Gastroesophageal sphincter (tissue), 4 donors: ENCODE measurements at regions not wholly inside any gene's neighbourhood (a gene's known extent, or its start where the extent isn't known, plus 50 kb on each side); places are given as distances from the start of the nearest gene placed in this dataset.

Experiments used
- ATAC-seq: fragments of 150-250 bp; one replicate; pipeline ENCODE4 v1.9.1; 2016; ENCODE audit warnings: mild to moderate bottlenecking, moderate library complexity
- H3K27ac ChIP-seq, 4 donors: fragments of 200-600 bp; sonication (generic) in 3 of 4; 1 replicate in 3 of 4; 2 replicates in 1 of 4; pipeline ENCODE4 v1.5.1; 2016 to 2019
- H3K27me3 ChIP-seq: fragments of 200-600 bp; sonication (generic); one replicate; pipeline ENCODE4 v1.5.1; 2019
- H3K36me3 ChIP-seq, 2 donors: fragments of 200-600 bp; sonication (generic); one replicate each; pipeline ENCODE4 v1.5.1; 2019; ENCODE audit warnings: control low read depth in 1 of 2
- H3K4me1 ChIP-seq, 3 donors: fragments of 200-600 bp; sonication (generic); 1 replicate in 2 of 3; 2 replicates in 1 of 3; pipeline ENCODE4 v1.5.1; 2016 to 2019; ENCODE audit warnings: control low read depth in 2 of 3
- H3K4me3 ChIP-seq, 2 donors: fragments of 200-600 bp; sonication (generic); one replicate each; pipeline ENCODE4 v1.5.1; 2019; ENCODE audit warnings: mild to moderate bottlenecking in 1 of 2, moderate library complexity in 1 of 2
- H3K9me3 ChIP-seq, 3 donors: fragments of 200-600 bp; sonication (generic); one replicate each; pipeline ENCODE4 v1.5.1; 2017 to 2019; ENCODE audit warnings: control low read depth in 2 of 3
- CTCF ChIP-seq, 4 experiments: fragments of 200-600 bp in 2 of 4; fragments of 450-650 bp in 2 of 4; sonication (generic) in 1 of 4; IDR thresholded peaks; one replicate each; pipeline ENCODE4 v1.5.1; 2017 to 2019; ENCODE audit warnings: antibody characterized with exemption in 4 of 4, mild to moderate bottlenecking in 2 of 4, moderate library complexity in 2 of 4
- EP300 ChIP-seq: sonication (generic); formaldehyde crosslinking; IDR thresholded peaks from one replicate; pipeline ENCODE4 v1.6.1; 2017; ENCODE audit warnings: antibody characterized with exemption, mild to moderate bottlenecking
- POLR2A ChIP-seq, 2 donors: fragments of 450-650 bp; IDR thresholded peaks; one replicate each; pipeline ENCODE4 v1.6.1; 2017; ENCODE audit warnings: antibody characterized with exemption in 2 of 2, mild to moderate bottlenecking in 2 of 2, moderate library complexity in 1 of 2
- POLR2AphosphoS5 ChIP-seq: sonication (generic); formaldehyde crosslinking; IDR thresholded peaks from one replicate; pipeline ENCODE4 v1.6.1; 2017; ENCODE audit warnings: antibody characterized with exemption
- WGBS, 2 donors: methylation state at CpG; one replicate each; pipeline ENCODE4 v1.1.5; 2018; ENCODE audit warnings: low coverage in 1 of 2; 5-methylcytosine and 5-hydroxymethylcytosine counted together

GRCh38 chr2:768451-768850, 91.2 kb upstream of the TMEM18 start:
- no peak overlapping the region for H3K4me3 ChIP-seq
- ATAC-seq = no peak
- WGBS, 2 donors = 59 to 84% methylated on average over 7 to 10 of the region's 10 CpGs
- H3K9me3 ChIP-seq = no peaks in the 10 kb centered on the region
- TF ChIP-seq EP300 (no peak), POLR2A (IDR thresholded peaks at IDR 0.05) (no peak), CTCF (IDR thresholded peaks at IDR 0.05) (no peak), POLR2AphosphoS5 (no peak)
- H3K4me1 ChIP-seq = no peaks in the 10 kb centered on the region
- no peak overlapping the region for H3K27ac ChIP-seq
- no peaks in the 10 kb centered on the region for H3K27me3 ChIP-seq
- H3K36me3 ChIP-seq = no peaks in the 10 kb centered on the region

- Histone ChIP-seq H3K4me1 (no peaks in the 10 kb centered on the region), H3K27me3 (no peaks in the 10 kb centered on the region), H3K36me3 (no peaks in the 10 kb centered on the region), H3K4me3 (no peak overlapping the region), H3K27ac (no peak overlapping the region), H3K9me3 (no peaks in the 10 kb centered on the region)
- ATAC-seq = no peak
- TF ChIP-seq EP300 (no peak), POLR2AphosphoS5 (no peak), POLR2A (IDR thresholded peaks at IDR 0.05) (no peak), CTCF (IDR thresholded peaks at IDR 0.05) (no peak)
- WGBS, 2 donors = 87 to 100% methylated on average over 4 of the region's 4 CpGs
Observed at GRCh38 chr2:767944-768343, 90.7 kb upstream of the TMEM18 start.

- WGBS, 2 donors = 71 to 74% methylated on average over 9 of the region's 9 CpGs
- no peak overlapping the region for H3K4me3 ChIP-seq
- no peak for TF ChIP-seq CTCF (IDR thresholded peaks at IDR 0.05)
- no peak for TF ChIP-seq POLR2A (IDR thresholded peaks at IDR 0.05)
- TF ChIP-seq EP300 = no peak
- no peak for ATAC-seq
- no peaks in the 10 kb centered on the region for H3K27me3 ChIP-seq
- no peaks in the 10 kb centered on the region for H3K9me3 ChIP-seq
- no peaks in the 10 kb centered on the region for H3K36me3 ChIP-seq
- no peaks in the 10 kb centered on the region for H3K4me1 ChIP-seq
- H3K27ac ChIP-seq = no peak overlapping the region
Observed at GRCh38 chr2:767440-767839, 90.2 kb upstream of the TMEM18 start.

GRCh38 chr2:766255-766654, 89.0 kb upstream of the TMEM18 start:
- WGBS, 2 donors = 82% methylated on average over 6 to 8 of the region's 13 CpGs
- Histone ChIP-seq H3K27ac (no peak overlapping the region), H3K27me3 (no peaks in the 10 kb centered on the region), H3K9me3 (no peaks in the 10 kb centered on the region), H3K36me3 (no peaks in the 10 kb centered on the region), H3K4me3 (no peak overlapping the region), H3K4me1 (no peaks in the 10 kb centered on the region)
- no peak for TF ChIP-seq CTCF (IDR thresholded peaks at IDR 0.05)
- TF ChIP-seq EP300 = no peak
- no peak for TF ChIP-seq POLR2A (IDR thresholded peaks at IDR 0.05)
- TF ChIP-seq POLR2AphosphoS5 = no peak
- no peak for ATAC-seq

- H3K36me3 ChIP-seq = no peaks in the 10 kb centered on the region
- ATAC-seq = no peak
- no peak overlapping the region for H3K27ac ChIP-seq
- no peaks in the 10 kb centered on the region for H3K4me1 ChIP-seq
- H3K27me3 ChIP-seq = no peaks in the 10 kb centered on the region
- 91 to 98% methylated on average over 3 to 4 of the region's 6 CpGs for WGBS, 2 donors
- no peak overlapping the region for H3K4me3 ChIP-seq
- no peaks in the 10 kb centered on the region for H3K9me3 ChIP-seq
- no peak for TF ChIP-seq EP300
- TF ChIP-seq POLR2A (IDR thresholded peaks at IDR 0.05) = no peak
- TF ChIP-seq POLR2AphosphoS5 = no peak
- TF ChIP-seq CTCF (IDR thresholded peaks at IDR 0.05) = no peak
Observed at GRCh38 chr2:765369-765768, 88.2 kb upstream of the TMEM18 start.
